CD4-positive, alpha-beta T cell (primary cell): ENCODE measurements at regions not wholly inside any gene's neighbourhood (a gene's known extent, or its start where the extent isn't known, plus 50 kb on each side); places are given as distances from the start of the nearest gene placed in this dataset.

Experiments
- ATAC-seq: fragments of 200-7000 bp; cut with Tn5 transposase; one replicate; pipeline ENCODE4 v1.10.0; 2022; ENCODE audit warnings: mild to moderate bottlenecking; ENCODE audit not compliant: poor library complexity
- CTCF ChIA-PET: fragments of 350-600 bp; sonication (Branson Sonifier 250); formaldehyde crosslinking; loops from one replicate; lab custom pipeline; 2021; ENCODE audit warnings: antibody characterized with exemption, inconsistent platforms; lab: Charles Lee
- POLR2A ChIA-PET: fragments of 350-600 bp; sonication (Branson Sonifier 250); formaldehyde crosslinking; loops from one replicate; lab custom pipeline; 2021; ENCODE audit warnings: antibody characterized with exemption, inconsistent platforms; lab: Charles Lee
- DNase-seq, 14 experiments: peaks; one replicate each; pipeline ENCODE4 v3.0.0-alpha.2; 2013 to 2020; ENCODE audit warnings: mixed read lengths in 2 of 14
- H3K27ac ChIP-seq, 2 donors: one replicate each; pipeline versions ENCODE4 v1.5.1 to v1.7.0; 2013; ENCODE audit warnings: low read length in 2 of 2, low read depth in 1 of 2, mild to moderate bottlenecking in 1 of 2
- H3K27me3 ChIP-seq, 2 experiments: 1 replicate in 1 of 2; 2 replicates in 1 of 2; pipeline versions ENCODE4 v1.6.1 to v1.7.0; 2013; ENCODE audit warnings: low read length in 2 of 2, control low read depth in 1 of 2, mild to moderate bottlenecking in 1 of 2, moderate library complexity in 1 of 2; ENCODE audit not compliant: insufficient read depth in 2 of 2, control insufficient read depth in 1 of 2
- H3K36me3 ChIP-seq: one replicate; pipeline ENCODE4 v1.6.1; 2013; ENCODE audit warnings: low read length, control low read depth; ENCODE audit not compliant: insufficient read depth
- H3K4me1 ChIP-seq: one replicate; pipeline ENCODE4 v1.6.1; 2013; ENCODE audit warnings: low read length, control low read depth; ENCODE audit not compliant: insufficient read depth
- H3K4me3 ChIP-seq: one replicate; pipeline ENCODE4 v1.5.1; 2013; ENCODE audit warnings: mild to moderate bottlenecking, low read length, moderate library complexity
- H3K9me3 ChIP-seq, 2 experiments: 1 replicate in 1 of 2; 2 replicates in 1 of 2; pipeline versions ENCODE4 v1.6.1 to v1.7.0; 2013; ENCODE audit warnings: low read length in 2 of 2, mild to moderate bottlenecking in 2 of 2, control low read depth in 1 of 2, moderate library complexity in 1 of 2; ENCODE audit not compliant: control insufficient read depth in 1 of 2, insufficient read depth in 1 of 2
- H3K27ac Mint-ChIP-seq: one replicate; pipeline ENCODE4 v1.8.0; 2020; ENCODE audit warnings: mixed read lengths
- H3K27me3 Mint-ChIP-seq: one replicate; pipeline ENCODE4 v1.8.0; 2021; ENCODE audit warnings: mixed read lengths
- H3K36me3 Mint-ChIP-seq: one replicate; pipeline ENCODE4 v1.8.0; 2021; ENCODE audit warnings: low read depth, mixed read lengths
- H3K4me1 Mint-ChIP-seq: one replicate; pipeline ENCODE4 v1.8.0; 2021; ENCODE audit warnings: low read depth, mixed read lengths
- H3K4me3 Mint-ChIP-seq: one replicate; pipeline ENCODE4 v1.8.0; 2020; ENCODE audit warnings: mild to moderate bottlenecking, mixed read lengths
- H3K9me3 Mint-ChIP-seq: one replicate; pipeline ENCODE4 v1.8.0; 2020; ENCODE audit warnings: mixed read lengths
- CTCF ChIP-seq: fragments of 200-600 bp; IDR thresholded peaks from one replicate; pipeline ENCODE4 v1.8.0; 2022; ENCODE audit warnings: antibody characterized with exemption, mild to moderate bottlenecking
- intact Hi-C, 2 experiments: fragments of 100-400 bp; cut with DNase I in 1 of 2; cut with micrococcal nuclease in 1 of 2; formaldehyde crosslinking; loops; one replicate each; pipeline versions ENCODE4 v1.15.1 to v1.9.0; 2023 to 2025; cut with DNase I, micrococcal nuclease

GRCh38 chr3:170757038-170757437 lies 113.0 kb downstream of the RPL22L1 start:
- DNase-seq (no peak), ATAC-seq (no peak)
- H3K27ac Mint-ChIP-seq = no peak overlapping the region
- Histone ChIP-seq H3K27me3 (peaks cover 3 to 10% of the 10 kb centered on the region in 2 experiments), H3K27ac (no peak overlapping the region), H3K9me3 (no peaks in the 10 kb centered on the region), H3K36me3 (no peaks in the 10 kb centered on the region), H3K4me3 (no peak overlapping the region), H3K4me1 (no peaks in the 10 kb centered on the region)
- peaks cover 9% of the 10 kb centered on the region for H3K27me3 Mint-ChIP-seq
- ChIA-PET POLR2A (no interaction called here), CTCF (interaction anchor here (1.1 kb wide), 1 partner anchor 22 kb away, joined by 3 read pairs; no protein-coding TSS in a partner anchor)
- TF ChIP-seq CTCF = no peak
- H3K4me3 Mint-ChIP-seq = no peak overlapping the region
- no peaks in the 10 kb centered on the region for H3K36me3 Mint-ChIP-seq
- intact Hi-C loops = no loop called here
- no peaks in the 10 kb centered on the region for H3K9me3 Mint-ChIP-seq
- H3K4me1 Mint-ChIP-seq = no peaks in the 10 kb centered on the region

- Mint-ChIP-seq H3K4me1 (no peaks in the 10 kb centered on the region), H3K27ac (no peak overlapping the region), H3K27me3 (peaks cover 32% of the 10 kb centered on the region), H3K9me3 (no peaks in the 10 kb centered on the region), H3K36me3 (no peaks in the 10 kb centered on the region), H3K4me3 (no peak overlapping the region)
- H3K36me3 ChIP-seq = no peaks in the 10 kb centered on the region
- no peaks in the 10 kb centered on the region for H3K4me1 ChIP-seq
- peaks cover 10 to 24% of the 10 kb centered on the region in 2 experiments for H3K27me3 ChIP-seq
- no peak for TF ChIP-seq CTCF
- intact Hi-C loops = no loop called here
- ChIA-PET POLR2A (no interaction called here), CTCF (interaction anchor here (0.6 kb wide), 1 partner anchor 339 kb away, joined by 3 read pairs; no protein-coding TSS in a partner anchor)
- H3K27ac ChIP-seq = no peak overlapping the region
- ATAC-seq (no peak), DNase-seq (no peak)
- H3K4me3 ChIP-seq = no peak overlapping the region
- H3K9me3 ChIP-seq = no peaks in the 10 kb centered on the region
Measured at GRCh38 chr3:170754311-170754693, 115.7 kb downstream of the RPL22L1 start.

- Mint-ChIP-seq H3K4me3 (no peak overlapping the region), H3K27me3 (peaks cover 39% of the 10 kb centered on the region), H3K27ac (no peak overlapping the region), H3K36me3 (no peaks in the 10 kb centered on the region), H3K9me3 (no peaks in the 10 kb centered on the region), H3K4me1 (no peaks in the 10 kb centered on the region)
- H3K4me1 ChIP-seq = no peaks in the 10 kb centered on the region
- H3K27me3 ChIP-seq = peaks cover 10 to 24% of the 10 kb centered on the region in 2 experiments
- ChIA-PET CTCF (interaction anchor here (0.6 kb wide), 1 partner anchor 338 kb away, joined by 3 read pairs; no protein-coding TSS in a partner anchor), POLR2A (no interaction called here)
- DNase-seq (no peak), ATAC-seq (no peak)
- H3K4me3 ChIP-seq = no peak overlapping the region
- no peaks in the 10 kb centered on the region for H3K36me3 ChIP-seq
- no peaks in the 10 kb centered on the region for H3K9me3 ChIP-seq
- H3K27ac ChIP-seq = no peak overlapping the region
- intact Hi-C loops = no loop called here
- TF ChIP-seq CTCF = no peak
Measured at GRCh38 chr3:170753421-170754310, 116.3 kb downstream of the RPL22L1 start.
